MM.1S (cell line): ENCODE measurements at regions not wholly inside any gene's neighbourhood (a gene's known extent, or its start where the extent isn't known, plus 50 kb on each side); places are given as distances from the start of the nearest gene placed in this dataset.
A peak's percentile ranks its signal among the peaks of the same experiment; 100 is the strongest.

Experiments
- DNase-seq: peaks from one replicate; pipeline ENCODE4 v3.0.0-alpha.2; 2015
- H2AFZ ChIP-seq: fragments of 300-600 bp; sonication (generic); 2 replicates; pipeline ENCODE4 v1.6.0; 2016; ENCODE audit warnings: antibody characterized with exemption, low read length
- H3F3A ChIP-seq: fragments of 300-600 bp; sonication (generic); 2 replicates; pipeline ENCODE4 v1.6.1; 2016; ENCODE audit warnings: mild to moderate bottlenecking, antibody characterized with exemption, low read length, moderate library complexity, mixed read lengths; ENCODE audit not compliant: insufficient read depth
- H3K27ac ChIP-seq: fragments of 300-600 bp; sonication (generic); 2 replicates; pipeline ENCODE4 v1.5.1; 2016; ENCODE audit warnings: mild to moderate bottlenecking, low read length
- H3K27me3 ChIP-seq: fragments of 300-600 bp; sonication (generic); replicated peaks from 2 replicates; pipeline ENCODE4 v1.6.0; 2016; ENCODE audit warnings: low read length; ENCODE audit not compliant: insufficient read depth
- H3K36me3 ChIP-seq: fragments of 300-600 bp; sonication (generic); replicated peaks from 2 replicates; pipeline ENCODE4 v1.6.1; 2016; ENCODE audit warnings: mild to moderate bottlenecking, low read length, mixed read lengths; ENCODE audit not compliant: insufficient read depth
- H3K4me1 ChIP-seq: fragments of 300-600 bp; sonication (generic); 2 replicates; pipeline ENCODE4 v1.6.1; 2016; ENCODE audit warnings: low read length, mixed read lengths
- H3K4me2 ChIP-seq: fragments of 300-600 bp; sonication (generic); 2 replicates; pipeline ENCODE4 v1.6.0; 2016; ENCODE audit warnings: low read depth, low read length
- H3K4me3 ChIP-seq: fragments of 300-600 bp; sonication (generic); 2 replicates; pipeline ENCODE4 v1.5.1; 2016; ENCODE audit warnings: low read length, mixed read lengths
- H3K79me2 ChIP-seq: fragments of 300-600 bp; sonication (generic); 2 replicates; pipeline ENCODE4 v1.6.1; 2016; ENCODE audit warnings: mixed run types, low read length, mixed read lengths
- H3K9ac ChIP-seq: fragments of 300-600 bp; sonication (generic); 2 replicates; pipeline ENCODE4 v1.6.1; 2016; ENCODE audit warnings: low read length, mixed read lengths
- H3K9me2 ChIP-seq: fragments of 300-600 bp; sonication (generic); replicated peaks from 2 replicates; pipeline ENCODE4 v1.6.1; 2016; ENCODE audit warnings: mild to moderate bottlenecking, low read length, mixed read lengths; ENCODE audit not compliant: insufficient read depth
- H3K9me3 ChIP-seq: fragments of 300-600 bp; sonication (generic); replicated peaks from 2 replicates; pipeline ENCODE4 v1.6.1; 2016; ENCODE audit warnings: mild to moderate bottlenecking, low read length, mixed read lengths; ENCODE audit not compliant: insufficient read depth
- H4K20me1 ChIP-seq: fragments of 300-600 bp; sonication (generic); 2 replicates; pipeline ENCODE4 v1.6.1; 2016; ENCODE audit warnings: mild to moderate bottlenecking, low read length, moderate library complexity, mixed read lengths; ENCODE audit not compliant: insufficient read depth
- CTCF ChIP-seq: fragments of 300-600 bp; sonication (generic); IDR thresholded peaks from 2 replicates; pipeline ENCODE4 v1.5.1; 2016; ENCODE audit warnings: antibody characterized with exemption, low read length, mixed read lengths
- EZH2 ChIP-seq: fragments of 300-600 bp; sonication (generic); optimal IDR thresholded peaks from 2 replicates; pipeline ENCODE3; 2017; ENCODE audit warnings: low read depth, mild to moderate bottlenecking, antibody characterized with exemption, low read length, mixed read lengths
- EZH2phosphoT487 ChIP-seq: fragments of 300-600 bp; sonication (generic); IDR thresholded peaks from 2 replicates; pipeline ENCODE4 v1.6.1; 2018; ENCODE audit warnings: antibody characterized with exemption, low read length

GRCh38 chr2:175742367-175742766, 259.7 kb downstream of the LNPK start:
- Histone ChIP-seq H3K36me3 (no peaks in the 10 kb centered on the region), H3K4me2 (no peak overlapping the region), H3F3A (no peaks in the 10 kb centered on the region), H4K20me1 (no peaks in the 10 kb centered on the region), H3K4me3 (no peak overlapping the region), H3K9ac (no peak overlapping the region), H2AFZ (no peak overlapping the region), H3K4me1 (0 out of 2 replicates have a peak, but pooled peaks cover 3% of the 10 kb centered on the region), H3K9me3 (no peaks in the 10 kb centered on the region), H3K27ac (no peak overlapping the region), H3K9me2 (no peaks in the 10 kb centered on the region), H3K27me3 (no peaks in the 10 kb centered on the region), H3K79me2 (no peaks in the 10 kb centered on the region)
- DNase-seq = peak; percentile 57
- no peak for TF ChIP-seq CTCF
- TF ChIP-seq EZH2 = no peak
- no peak for TF ChIP-seq EZH2phosphoT487

GRCh38 chr2:175741164-175741563, 260.9 kb downstream of the LNPK start:
- Histone ChIP-seq H2AFZ (no peak overlapping the region), H4K20me1 (no peaks in the 10 kb centered on the region), H3K4me2 (no peak overlapping the region), H3K36me3 (no peaks in the 10 kb centered on the region), H3K4me1 (0 out of 2 replicates have a peak, but pooled peaks cover 3% of the 10 kb centered on the region), H3K4me3 (no peak overlapping the region), H3K27ac (no peak overlapping the region), H3K9me2 (no peaks in the 10 kb centered on the region), H3K79me2 (no peaks in the 10 kb centered on the region), H3F3A (no peaks in the 10 kb centered on the region), H3K9ac (no peak overlapping the region), H3K9me3 (no peaks in the 10 kb centered on the region), H3K27me3 (no peaks in the 10 kb centered on the region)
- TF ChIP-seq EZH2phosphoT487 (no peak), CTCF (no peak), EZH2 (no peak)
- DNase-seq = no peak

- no peak overlapping the region for H3K9ac ChIP-seq
- no peaks in the 10 kb centered on the region for H3K9me3 ChIP-seq
- no peak overlapping the region for H3K27ac ChIP-seq
- DNase-seq = no peak
- no peaks in the 10 kb centered on the region for H4K20me1 ChIP-seq
- H3K4me3 ChIP-seq = no peak overlapping the region
- H3K36me3 ChIP-seq = no peaks in the 10 kb centered on the region
- H3K79me2 ChIP-seq = no peaks in the 10 kb centered on the region
- H2AFZ ChIP-seq = no peak overlapping the region
- H3K27me3 ChIP-seq = no peaks in the 10 kb centered on the region
- TF ChIP-seq CTCF = no peak
- no peak for TF ChIP-seq EZH2
- TF ChIP-seq EZH2phosphoT487 = no peak
- no peak overlapping the region for H3K4me2 ChIP-seq
- H3F3A ChIP-seq = no peaks in the 10 kb centered on the region
- H3K4me1 ChIP-seq = 0 out of 2 replicates have a peak, but pooled peaks cover 3% of the 10 kb centered on the region
- H3K9me2 ChIP-seq = no peaks in the 10 kb centered on the region
These were observed 264.2 kb downstream of the LNPK start for GRCh38 chr2:175737722-175738361.
